Neural cell (in vitro differentiated cells): ENCODE measurements at regions not wholly inside any gene's neighbourhood (a gene's known extent, or its start where the extent isn't known, plus 50 kb on each side); places are given as distances from the start of the nearest gene placed in this dataset.

Source experiments
- EP300 ChIP-seq: fragments of 450-650 bp; conservative IDR thresholded peaks from 2 replicates; pipeline ENCODE4 v1.6.1; 2014; ENCODE audit warnings: antibody characterized with exemption, mild to moderate bottlenecking, moderate library complexity; ENCODE audit not compliant: poor library complexity, severe bottlenecking
- MXI1 ChIP-seq: fragments of 450-650 bp; conservative IDR thresholded peaks from 2 replicates; pipeline ENCODE4 v1.6.1; 2014; ENCODE audit warnings: antibody characterized with exemption, mild to moderate bottlenecking; ENCODE audit not compliant: poor library complexity, severe bottlenecking
- POLR2AphosphoS5 ChIP-seq: IDR thresholded peaks from 2 replicates; pipeline ENCODE4 v1.6.1; 2012
- TF ChIP-seq, protein P1 (sequence below): fragments of 450-650 bp; IDR thresholded peaks from 2 replicates; pipeline ENCODE4 v1.5.1; 2014; ENCODE audit warnings: antibody characterized with exemption, mild to moderate bottlenecking, moderate library complexity; ENCODE audit not compliant: poor library complexity, severe bottlenecking

DNA sequence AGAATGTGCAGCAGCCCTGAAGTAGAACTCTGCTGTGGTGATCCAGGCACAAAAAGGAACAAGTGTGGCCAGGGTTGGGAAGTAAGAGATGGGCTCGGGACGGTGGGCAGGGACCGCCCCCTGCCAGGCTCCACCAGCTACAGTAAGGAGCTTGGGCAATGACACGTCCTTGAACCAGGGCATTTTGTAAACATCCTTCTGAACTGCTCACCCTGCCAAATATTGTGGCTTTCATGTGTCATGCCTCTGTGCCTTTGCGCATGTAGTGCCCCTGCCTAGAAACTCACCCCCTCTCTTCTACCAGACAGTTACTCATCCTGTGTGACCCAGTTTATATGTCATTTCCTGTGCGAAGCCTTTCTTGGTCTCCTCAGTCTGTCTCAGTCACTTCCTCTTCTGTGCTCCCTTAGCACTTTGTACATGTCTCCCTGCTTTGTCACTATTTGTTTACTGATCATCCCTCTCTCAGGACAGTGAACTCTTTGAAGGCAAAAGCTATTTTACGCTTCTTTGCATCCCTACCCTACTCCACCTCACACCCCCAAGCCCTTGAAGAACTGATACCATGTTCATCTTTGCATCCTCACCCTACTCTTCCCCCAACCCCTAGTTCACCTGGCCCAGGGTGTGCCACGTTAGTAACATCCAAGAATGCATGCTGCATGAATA lies 108.9 kb upstream of the PLEKHG7 start:
- TF ChIP-seq, protein P1, sequence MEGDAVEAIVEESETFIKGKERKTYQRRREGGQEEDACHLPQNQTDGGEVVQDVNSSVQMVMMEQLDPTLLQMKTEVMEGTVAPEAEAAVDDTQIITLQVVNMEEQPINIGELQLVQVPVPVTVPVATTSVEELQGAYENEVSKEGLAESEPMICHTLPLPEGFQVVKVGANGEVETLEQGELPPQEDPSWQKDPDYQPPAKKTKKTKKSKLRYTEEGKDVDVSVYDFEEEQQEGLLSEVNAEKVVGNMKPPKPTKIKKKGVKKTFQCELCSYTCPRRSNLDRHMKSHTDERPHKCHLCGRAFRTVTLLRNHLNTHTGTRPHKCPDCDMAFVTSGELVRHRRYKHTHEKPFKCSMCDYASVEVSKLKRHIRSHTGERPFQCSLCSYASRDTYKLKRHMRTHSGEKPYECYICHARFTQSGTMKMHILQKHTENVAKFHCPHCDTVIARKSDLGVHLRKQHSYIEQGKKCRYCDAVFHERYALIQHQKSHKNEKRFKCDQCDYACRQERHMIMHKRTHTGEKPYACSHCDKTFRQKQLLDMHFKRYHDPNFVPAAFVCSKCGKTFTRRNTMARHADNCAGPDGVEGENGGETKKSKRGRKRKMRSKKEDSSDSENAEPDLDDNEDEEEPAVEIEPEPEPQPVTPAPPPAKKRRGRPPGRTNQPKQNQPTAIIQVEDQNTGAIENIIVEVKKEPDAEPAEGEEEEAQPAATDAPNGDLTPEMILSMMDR, result no peak
- TF ChIP-seq POLR2AphosphoS5, result no peak
- no peak for TF ChIP-seq MXI1
- TF ChIP-seq EP300, result no peak
